ENCODE measurements at regions not wholly inside any gene's neighbourhood (a gene's known extent, or its start where the extent isn't known, plus 50 kb on each side); places are given as distances from the start of the nearest gene placed in this dataset.

DNA sequence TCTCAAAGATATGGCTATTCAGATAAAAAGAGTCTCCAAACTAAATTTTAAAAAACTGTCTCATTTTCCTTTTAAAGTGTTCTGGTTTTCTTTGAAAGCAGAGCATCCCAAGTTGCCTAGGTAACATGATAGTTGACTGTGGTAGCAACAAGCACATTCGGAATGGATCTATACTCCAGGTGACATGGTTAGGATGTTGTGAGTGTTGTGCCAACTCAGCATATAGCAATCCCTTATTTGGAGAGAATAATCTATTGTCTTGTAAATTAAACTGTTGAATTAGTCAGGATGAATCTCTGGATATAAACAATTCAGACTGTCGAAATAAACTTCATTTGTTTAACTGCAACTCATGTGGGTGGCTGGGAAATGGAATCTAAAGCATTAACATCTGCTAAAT, 418.6 kb downstream of the TUSC7 start:
- DNase-seq (ENCODE audit: low read depth in 3 of 3), result no peak

DNA sequence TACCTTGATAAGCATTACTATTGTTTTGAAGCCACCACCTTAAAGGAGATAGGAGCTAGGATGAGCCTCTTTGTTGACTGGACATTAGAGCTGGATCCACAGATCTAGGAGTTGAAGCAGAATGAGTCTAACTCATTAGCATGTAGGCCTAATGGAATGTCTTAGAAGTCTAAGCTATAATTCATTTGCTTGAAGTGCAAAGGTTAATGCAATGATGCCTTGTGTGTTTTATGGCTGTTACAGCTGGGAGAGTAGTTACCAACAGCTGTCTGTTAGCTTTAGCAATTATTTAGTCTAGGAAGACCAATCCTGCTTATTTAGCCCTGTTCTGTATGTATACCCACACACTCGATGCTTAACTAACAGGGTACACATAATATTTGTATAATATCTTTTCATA, 419.3 kb downstream of the TUSC7 start:
- DNase-seq (ENCODE audit: low read depth in 3 of 3), result no peak

DNA sequence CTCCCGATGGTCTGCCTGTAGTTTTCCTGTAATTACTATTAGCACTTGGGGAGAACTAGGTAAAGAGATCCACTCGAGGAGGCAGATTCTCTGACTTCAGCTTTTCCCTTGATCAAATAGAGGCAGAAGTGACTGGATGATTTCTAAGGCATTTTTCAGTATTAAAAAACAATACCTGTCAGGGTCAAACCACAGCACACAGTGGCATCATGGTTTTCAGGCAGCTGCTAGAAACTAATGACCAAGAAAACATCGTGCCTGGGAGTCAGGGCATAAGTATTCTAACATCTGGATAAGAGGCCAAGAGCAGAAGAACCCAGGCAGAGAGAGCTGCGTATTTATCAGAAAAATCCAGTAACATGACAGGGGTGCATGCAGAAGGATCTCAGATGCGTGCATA, 419.9 kb downstream of the TUSC7 start:
- no peak for DNase-seq (ENCODE audit: low read depth in 3 of 3)

DNA sequence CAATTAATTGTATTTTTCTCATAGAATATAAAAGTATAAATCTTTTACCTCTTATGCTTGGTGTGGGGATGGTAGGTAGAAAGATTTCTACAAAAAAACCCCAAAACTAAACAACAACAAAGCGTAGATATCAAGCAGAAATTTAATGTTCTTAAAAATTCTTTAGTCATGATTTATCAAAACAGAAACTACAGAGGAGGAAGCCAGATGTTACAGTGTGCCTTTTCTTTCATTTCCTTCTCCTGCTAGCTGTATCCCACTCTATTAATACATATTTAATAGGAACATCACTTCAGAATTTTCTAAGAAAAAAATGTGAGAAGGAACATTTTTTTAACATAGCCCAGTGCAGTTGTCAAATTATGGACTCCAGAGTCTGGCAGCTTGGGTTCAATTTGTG, 420.6 kb downstream of the TUSC7 start:
- no peak for DNase-seq (ENCODE audit: low read depth in 3 of 3)

DNA sequence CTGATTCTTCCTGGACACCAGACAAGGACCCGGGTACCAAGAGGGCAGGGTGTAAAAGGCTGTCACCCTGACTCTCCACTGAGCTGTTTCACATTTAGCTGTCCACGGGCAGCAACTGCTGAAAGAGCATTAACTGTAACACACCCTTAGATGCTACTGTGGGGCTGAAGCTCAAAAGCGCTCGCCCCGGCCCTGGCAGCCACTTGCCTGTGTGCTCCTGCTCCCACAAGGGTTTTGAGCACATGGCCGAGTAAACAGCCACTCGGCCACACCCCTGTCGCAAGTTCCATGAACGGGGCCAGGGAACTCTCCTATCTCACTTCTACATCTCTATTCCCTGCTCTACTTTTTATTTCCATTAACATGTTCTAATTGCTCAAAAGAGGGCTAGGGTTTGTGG, 421.7 kb downstream of the TUSC7 start:
- DNase-seq (ENCODE audit: low read depth in 3 of 3), result no peak

DNA sequence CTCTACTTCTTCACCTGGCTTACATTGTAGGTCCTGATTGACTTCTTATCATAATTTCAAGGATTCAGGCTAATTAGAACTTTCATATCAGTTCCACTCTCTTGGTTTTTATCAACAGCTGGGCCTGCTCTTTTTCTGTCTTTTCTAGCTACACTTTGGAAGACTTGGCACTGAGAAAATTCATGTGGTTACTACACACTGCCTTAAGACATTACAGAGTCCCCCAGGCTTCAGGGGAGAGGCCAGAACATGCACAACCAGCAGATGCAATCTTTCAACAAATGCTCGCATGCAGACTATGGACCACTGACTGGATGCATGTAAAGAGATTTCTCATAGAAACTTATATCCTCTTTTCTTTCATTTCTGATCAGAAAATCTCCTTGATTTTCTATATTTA, 423.5 kb downstream of the TUSC7 start:
- no peak for DNase-seq (ENCODE audit: low read depth in 3 of 3)

DNA sequence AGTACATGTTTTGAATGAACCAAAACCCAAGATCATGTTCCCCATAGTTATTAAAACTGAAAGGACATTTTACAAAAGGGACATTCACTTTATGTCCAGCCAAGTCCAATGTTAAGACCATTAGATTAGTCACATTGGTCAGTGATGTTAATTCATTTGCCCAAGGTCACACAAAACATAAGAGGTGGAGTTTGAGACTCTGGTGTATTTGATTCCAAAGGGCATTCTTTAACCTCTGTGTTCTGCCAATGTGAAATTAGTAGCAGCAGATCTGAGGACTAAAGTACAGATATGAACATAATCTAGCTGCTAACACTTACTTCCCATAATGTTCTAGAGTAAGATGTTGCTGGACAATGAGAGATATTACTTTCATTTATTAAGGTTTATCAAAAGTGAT, 425.6 kb downstream of the TUSC7 start:
- DNase-seq (ENCODE audit: low read depth in 3 of 3), result no peak

DNA sequence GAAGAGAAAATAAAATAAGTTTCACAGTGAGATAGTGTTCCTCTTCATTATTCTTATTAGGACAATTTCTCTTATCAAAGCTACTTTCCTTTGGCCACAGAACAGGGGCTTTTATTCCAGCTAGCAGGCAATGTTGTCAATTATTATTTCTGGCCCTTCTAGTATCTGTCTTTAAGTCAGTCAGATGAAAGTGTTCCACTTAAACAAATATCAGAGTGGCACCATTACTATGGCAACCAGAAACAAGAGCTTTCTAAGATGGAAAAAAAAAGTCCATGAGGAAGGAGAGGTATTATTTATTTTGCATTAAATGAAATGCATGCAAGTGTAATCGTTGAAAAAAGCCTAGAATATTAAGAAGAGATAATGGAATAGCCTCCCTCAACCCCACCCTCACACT, 426.4 kb downstream of the TUSC7 start:
- DNase-seq (ENCODE audit: low read depth in 3 of 3), result no peak

DNA sequence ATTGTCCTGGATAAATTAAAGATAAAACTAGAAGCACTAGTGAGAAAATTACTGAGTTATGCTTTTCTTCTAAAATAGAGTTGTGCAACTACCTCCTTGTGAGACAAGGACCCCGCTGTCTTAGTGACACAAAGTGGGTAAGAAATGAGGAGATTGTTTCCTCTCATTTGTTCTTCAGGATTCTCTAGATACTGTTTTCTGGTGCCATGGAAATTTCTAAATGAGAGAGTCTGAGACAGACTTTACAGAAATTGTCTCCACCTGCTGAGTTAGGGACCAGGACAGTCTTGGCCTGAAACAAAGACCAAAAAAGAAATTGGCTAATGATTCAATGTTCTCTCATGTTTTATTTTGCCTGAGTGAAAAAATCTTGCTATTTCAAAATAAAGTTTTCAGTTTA, 427.5 kb downstream of the TUSC7 start:
- DNase-seq (ENCODE audit: low read depth in 3 of 3), result no peak

DNA sequence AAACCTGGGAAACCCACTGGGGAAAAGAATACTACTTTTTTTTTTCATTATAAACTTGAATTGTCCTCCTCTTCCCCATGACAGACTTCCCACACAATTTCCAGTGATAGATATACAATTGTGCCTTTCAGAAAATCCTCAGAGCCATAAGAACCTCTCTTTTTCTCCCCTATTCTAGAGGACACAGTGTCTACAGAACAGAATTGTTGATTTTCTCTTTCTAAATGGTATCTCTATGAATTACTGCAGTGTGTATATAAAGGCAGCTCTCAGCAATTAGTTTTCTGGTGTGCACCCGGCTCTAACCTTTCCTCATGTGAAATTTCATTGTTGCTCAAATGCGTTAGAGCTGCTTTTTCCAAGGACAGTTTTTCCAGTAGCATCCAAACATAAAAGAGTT, 430.1 kb downstream of the TUSC7 start:
- no peak for DNase-seq (ENCODE audit: low read depth in 3 of 3)

DNA sequence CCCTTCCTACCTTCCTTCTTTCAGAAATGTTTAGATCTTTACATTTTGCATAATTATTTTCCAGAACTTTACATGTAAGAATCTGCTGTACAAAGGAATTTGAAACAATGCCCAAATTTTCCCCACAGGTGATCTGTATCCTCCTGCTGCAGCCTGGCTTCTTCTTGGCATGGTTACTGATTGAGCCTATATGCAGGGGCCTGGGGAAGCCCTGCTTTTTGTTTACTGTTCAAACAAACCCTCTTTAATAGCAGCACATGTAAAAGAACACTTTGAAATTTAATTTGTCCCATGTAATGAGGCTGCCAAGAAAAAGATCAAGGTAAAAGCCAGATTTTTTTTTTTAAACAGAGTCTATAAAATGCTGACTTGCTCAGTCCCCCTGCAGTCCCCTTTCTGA, 432.2 kb downstream of the TUSC7 start:
- DNase-seq (ENCODE audit: low read depth in 3 of 3), result no peak

DNA sequence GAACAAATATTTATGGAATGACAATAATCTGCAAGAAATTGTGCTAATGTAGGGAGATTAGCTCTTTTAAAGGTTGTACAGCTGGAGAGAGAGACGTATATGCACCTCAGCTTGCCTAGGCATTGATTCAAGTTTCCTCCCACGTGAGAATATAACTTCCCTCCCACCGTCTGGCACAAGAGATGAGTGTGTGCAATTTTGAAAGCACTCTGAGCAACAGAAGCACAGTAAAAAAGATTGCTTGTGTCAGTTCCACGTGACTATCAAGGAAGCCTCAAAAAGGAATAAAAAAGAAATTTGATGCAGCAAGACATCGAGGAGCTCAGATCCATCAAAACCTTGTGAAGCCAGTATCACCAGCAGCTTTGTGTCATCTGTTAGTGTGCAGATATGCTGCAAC, 435.3 kb downstream of the TUSC7 start:
- DNase-seq (ENCODE audit: low read depth in 3 of 3), result no peak

DNA sequence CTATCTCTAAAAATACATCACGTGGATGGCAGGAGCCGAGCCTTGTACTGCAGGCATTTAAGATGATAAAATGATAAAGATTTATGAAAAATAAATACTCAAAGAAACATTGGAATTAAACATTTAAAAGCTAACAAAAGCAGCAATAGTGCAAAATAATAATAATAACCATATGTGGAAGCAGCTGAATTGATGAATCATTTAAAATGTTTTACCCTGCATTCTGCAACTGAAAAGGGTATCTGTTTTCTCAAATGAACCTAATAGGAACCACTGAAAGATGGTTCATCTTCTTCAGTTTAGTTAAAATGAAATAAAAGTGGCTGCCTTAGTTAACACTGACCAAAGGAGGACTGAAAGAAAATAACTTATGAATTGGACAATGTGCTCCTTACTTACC, 436.1 kb downstream of the TUSC7 start:
- DNase-seq (ENCODE audit: low read depth in 3 of 3), result no peak

DNA sequence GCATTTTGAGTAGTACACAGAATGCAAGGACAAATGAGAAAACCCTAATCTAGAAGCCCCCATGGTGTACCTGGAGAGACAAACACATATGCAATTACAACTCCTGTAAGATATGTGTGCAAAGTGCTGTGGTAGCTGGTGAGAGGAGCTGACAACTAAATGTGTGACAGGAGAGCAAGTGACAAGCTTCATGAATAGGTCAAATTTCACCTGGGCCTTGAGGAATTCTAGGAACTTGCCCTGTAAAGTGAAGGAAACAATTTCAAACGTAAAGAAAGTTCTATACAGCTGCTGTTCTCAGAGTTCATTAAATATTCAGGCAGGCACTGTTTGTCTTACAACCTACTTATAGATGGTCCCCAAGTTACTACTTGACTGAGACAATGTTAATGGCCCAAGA, 437.0 kb downstream of the TUSC7 start:
- DNase-seq (ENCODE audit: low read depth in 3 of 3), result no peak

DNA sequence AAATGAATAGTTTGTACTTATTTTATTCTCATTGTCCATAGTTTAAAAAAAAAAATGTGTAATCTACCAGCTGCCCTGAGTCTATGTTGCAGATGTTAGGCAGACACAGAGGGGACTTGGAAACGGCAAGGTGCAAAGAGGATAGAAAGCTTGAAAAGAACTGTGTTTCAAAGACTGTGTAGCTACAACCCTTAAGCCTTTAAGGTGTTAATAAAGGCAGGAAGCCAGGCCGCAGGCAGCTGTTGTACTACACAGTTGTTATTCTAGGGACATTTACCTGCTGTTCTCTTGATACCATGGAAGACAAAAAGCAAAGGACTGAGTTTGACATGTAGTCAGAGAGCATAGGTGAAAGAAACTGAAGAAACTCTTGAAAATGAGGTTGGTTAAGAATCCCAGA, 440.0 kb downstream of the TUSC7 start:
- no peak for DNase-seq (ENCODE audit: low read depth in 3 of 3)

DNA sequence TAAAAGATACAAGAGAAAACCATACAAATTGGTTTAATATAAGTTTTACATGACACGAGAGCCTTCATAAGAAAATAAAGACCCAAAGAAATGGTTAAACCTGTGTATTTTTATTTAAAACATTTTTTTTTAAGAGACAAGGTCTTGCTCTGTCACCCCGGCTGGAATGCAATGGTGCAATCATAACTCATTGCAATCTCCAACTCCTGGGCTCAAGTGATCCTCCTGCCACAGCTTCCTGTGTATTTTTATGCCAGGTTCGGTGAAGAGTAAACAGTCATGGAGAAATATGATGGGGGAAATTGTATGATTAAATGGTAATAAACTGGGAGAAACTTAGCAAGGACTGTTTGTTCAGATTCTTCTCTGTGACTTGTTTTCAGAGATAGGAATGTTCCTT, 441.0 kb downstream of the TUSC7 start:
- no peak for DNase-seq (ENCODE audit: low read depth in 3 of 3)

DNA sequence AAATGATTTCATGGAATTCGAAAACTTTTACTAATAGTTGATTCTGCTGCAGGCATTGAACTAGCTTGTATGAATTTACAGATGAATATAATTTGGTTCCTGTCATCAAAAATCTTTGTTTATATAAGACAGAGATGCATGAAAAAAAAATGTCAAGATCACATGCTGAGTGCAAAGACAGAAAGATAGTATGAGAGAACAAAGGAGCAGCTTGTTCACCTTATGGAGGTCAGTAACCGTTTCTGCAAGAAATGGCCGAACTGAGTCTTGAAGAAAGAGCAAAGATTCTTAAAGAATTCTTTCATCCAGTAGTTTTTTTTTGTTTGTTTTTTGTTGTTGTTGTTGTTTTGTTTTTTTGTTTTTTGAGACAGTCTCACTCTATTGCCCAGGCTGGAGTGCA, 450.6 kb downstream of the TUSC7 start:
- no peak for DNase-seq (ENCODE audit: low read depth in 3 of 3)

DNA sequence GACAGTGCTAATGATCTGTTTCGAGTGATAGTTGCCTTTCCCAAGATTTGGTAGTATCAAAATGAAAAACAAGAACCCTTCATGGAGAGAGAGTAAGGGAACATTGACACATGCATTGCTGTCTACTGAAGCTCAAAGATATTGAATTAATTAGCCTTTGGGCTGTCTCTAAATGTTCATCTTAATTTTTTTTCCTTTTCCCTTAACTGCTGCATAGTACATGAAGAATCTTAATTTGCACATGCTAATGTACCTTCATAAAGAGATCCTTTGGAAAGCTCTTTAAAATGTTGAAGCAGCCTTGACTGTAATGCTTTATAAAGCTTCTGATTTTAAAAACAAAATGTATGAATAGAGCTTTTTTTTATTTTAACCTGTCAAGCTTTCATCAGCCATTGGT, 452.2 kb downstream of the TUSC7 start:
- no peak for DNase-seq (ENCODE audit: low read depth in 3 of 3)

DNA sequence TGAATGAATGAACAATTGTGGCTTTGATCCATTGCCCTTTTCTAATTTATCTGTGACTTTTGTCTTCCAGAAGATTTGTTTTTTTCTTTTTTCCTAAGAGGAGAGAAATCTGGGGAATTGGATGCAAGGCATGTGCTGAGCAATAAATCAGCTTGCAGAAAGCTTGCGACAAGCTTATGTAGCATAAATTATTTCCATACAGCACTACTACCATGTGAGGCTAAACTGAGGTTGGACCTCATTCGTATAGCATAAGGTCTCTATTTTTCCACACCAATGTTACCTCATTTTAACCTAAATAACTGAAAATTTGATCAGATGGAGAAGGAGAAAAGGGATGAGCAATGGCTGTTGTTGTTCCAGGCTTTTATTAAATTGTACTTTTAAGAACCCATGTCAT, 455.6 kb downstream of the TUSC7 start:
- DNase-seq (ENCODE audit: low read depth in 3 of 3), result no peak

DNA sequence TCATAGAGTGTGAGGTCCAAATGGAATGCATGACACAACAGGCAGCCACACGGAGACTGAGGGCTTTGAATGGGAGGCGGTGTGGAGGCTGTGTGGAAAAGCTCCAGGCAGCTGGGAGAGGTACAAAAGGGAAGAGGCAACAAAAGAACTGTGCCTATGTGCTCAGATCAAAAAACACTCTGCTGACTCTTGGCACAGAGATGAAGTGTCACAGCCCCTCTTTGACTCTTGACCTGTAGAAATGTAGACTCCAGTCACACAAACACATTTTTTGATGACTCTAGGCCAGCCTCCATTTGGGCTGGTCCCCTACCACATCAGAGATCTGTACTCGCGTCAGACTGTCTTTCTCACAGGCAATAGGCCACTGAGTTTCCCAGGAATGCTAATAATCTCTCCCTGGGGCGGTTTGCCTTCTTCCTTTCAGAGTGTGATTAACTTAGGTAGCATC, 456.0 kb downstream of the TUSC7 start:
- DNase-seq (ENCODE audit: low read depth in 3 of 3), result no peak

DNA sequence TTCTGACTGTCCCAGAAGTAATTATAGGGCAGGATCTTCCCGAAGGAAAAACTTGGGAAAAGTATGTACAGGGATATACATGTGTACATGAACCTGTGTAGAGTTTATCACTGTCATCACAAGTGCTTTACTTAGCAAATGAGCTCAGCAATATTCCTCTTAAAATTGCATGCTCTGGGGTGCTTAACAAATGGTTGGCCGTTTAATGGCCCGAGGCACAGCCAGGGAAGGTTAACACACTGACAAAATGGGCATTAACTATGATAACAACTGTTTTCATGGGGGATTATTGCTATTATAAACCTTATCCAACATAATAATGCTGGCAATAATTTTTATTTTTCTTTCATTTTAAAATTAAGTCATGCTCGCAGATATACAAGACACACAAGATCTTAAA, 459.3 kb downstream of the TUSC7 start:
- no peak for DNase-seq (ENCODE audit: low read depth in 3 of 3)

DNA sequence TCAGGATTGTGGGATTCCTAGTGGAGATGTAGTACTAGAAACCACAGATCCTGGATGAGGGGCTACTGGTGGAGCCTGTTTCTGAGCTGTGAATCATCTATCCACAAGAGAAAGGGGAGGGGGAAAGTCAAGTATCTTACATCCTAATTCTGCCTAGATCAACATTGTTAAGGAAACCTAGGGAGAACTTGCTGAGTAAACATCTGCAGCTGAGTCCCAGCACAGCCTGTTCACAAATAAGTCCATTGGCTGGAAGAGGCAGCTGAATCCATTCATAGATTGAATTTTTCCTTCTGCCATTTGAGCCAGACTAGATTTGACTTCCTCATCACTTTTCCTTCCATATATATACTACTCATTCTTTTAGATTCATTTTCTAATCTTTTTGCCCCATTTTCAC, 460.5 kb downstream of the TUSC7 start:
- no peak for DNase-seq (ENCODE audit: low read depth in 3 of 3)

DNA sequence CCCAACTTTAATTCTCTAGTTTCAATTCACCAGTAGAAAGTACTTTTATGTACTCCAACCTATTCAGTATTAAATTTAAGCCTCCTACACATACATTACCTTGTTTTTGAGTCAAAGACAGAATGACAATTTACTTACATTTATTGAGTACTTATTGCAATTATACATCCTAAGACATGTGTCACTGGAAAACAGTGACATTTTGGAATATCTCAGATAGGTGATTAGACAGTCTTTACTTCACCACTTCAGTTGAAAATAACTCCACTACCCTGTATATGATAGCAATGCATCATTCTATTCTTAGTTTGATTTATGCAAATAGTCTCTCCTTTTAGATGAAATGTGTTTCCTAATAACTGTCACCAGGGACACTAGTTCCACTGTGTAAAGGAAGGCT, 461.5 kb downstream of the TUSC7 start:
- DNase-seq (ENCODE audit: low read depth in 3 of 3), result no peak

DNA sequence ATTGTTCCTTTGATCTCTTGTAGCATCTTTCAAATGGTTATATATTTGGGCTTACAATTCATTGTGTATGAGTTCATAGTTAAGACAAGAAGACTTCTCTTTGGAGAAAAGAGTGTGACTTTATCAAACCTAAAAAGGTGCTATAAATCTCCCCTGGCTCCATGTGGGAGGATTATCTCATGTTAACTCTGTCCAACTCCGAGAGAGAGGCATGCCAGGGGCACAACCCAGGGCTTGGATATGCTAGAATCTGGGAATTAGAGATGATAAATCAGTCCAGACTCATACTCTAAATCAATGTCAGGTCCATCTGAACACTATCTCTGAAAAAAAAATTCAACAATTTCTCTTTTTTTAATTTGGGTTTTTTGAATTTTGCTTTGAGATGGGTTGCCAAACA, 462.8 kb downstream of the TUSC7 start:
- no peak for DNase-seq (ENCODE audit: low read depth in 3 of 3)

DNA sequence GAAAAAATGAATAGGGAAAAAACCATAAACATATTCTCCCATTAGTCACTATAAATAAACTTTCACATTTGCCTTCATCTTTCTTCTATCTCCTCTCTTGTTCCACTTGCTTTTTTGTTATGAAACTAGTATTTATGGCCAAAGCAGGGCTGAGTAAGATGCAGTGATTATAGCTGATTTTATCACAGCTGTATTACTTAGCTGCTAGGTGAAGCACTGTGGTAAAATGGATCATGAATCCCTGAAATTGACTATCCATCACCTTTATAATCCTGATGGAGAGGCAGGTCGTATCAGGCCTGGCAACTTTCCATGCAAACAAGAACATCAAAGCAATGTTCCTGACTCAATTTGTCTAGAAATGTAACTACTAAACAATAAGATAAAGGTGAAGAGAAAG, 471.6 kb downstream of the TUSC7 start:
- no peak for DNase-seq (ENCODE audit: low read depth in 3 of 3)
